Activated CD8-positive, alpha-beta T cell treated with anti-CD3 and anti-CD28 coated beads for 36 hours (primary cell): ENCODE measurements at regions not wholly inside any gene's neighbourhood (a gene's known extent, or its start where the extent isn't known, plus 50 kb on each side); places are given as distances from the start of the nearest gene placed in this dataset.

ENCODE experiments used
- ATAC-seq: fragments of 200-7000 bp; cut with Tn5 transposase; one replicate; pipeline ENCODE4 v1.10.0; 2021; ENCODE audit warnings: mild to moderate bottlenecking, moderate library complexity
- CTCF ChIA-PET: fragments of 350-600 bp; sonication (Branson Sonifier 250); formaldehyde crosslinking; loops from one replicate; lab custom pipeline; 2021; ENCODE audit warnings: antibody characterized with exemption; lab: Charles Lee
- POLR2A ChIA-PET: fragments of 350-600 bp; sonication (Branson Sonifier 250); formaldehyde crosslinking; loops from one replicate; lab custom pipeline; 2021; ENCODE audit warnings: antibody characterized with exemption; lab: Charles Lee
- DNase-seq: peaks from one replicate; pipeline ENCODE4 v3.0.0-alpha.2; 2020
- H3K27ac Mint-ChIP-seq: one replicate; pipeline ENCODE4 v1.8.0; 2021; ENCODE audit warnings: mild to moderate bottlenecking, mixed read lengths
- H3K27me3 Mint-ChIP-seq: one replicate; pipeline ENCODE4 v1.8.0; 2021; ENCODE audit warnings: mixed read lengths
- H3K36me3 Mint-ChIP-seq: one replicate; pipeline ENCODE4 v1.8.0; 2021; ENCODE audit warnings: low read depth, mixed read lengths
- H3K4me1 Mint-ChIP-seq: one replicate; pipeline ENCODE4 v1.8.0; 2021; ENCODE audit warnings: low read depth, mixed read lengths
- H3K4me3 Mint-ChIP-seq: one replicate; pipeline ENCODE4 v1.8.0; 2021; ENCODE audit warnings: mild to moderate bottlenecking, moderate library complexity, mixed read lengths
- H3K9me3 Mint-ChIP-seq: one replicate; pipeline ENCODE4 v1.8.0; 2021; ENCODE audit warnings: mixed read lengths
- intact Hi-C: fragments of 100-400 bp; cut with micrococcal nuclease; formaldehyde crosslinking; loops from one replicate; pipeline ENCODE4 v1.10.0; 2022
- TF ChIP-seq, protein P1 (sequence below): fragments of 200-600 bp; IDR thresholded peaks from one replicate; pipeline ENCODE4 v1.8.0; 2022; ENCODE audit warnings: antibody characterized with exemption, mild to moderate bottlenecking

- DNase-seq (no peak), ATAC-seq (no peak)
- POLR2A ChIA-PET: no interaction called here
- H3K4me1 Mint-ChIP-seq: no peaks in the 10 kb centered on the region
- no peaks in the 10 kb centered on the region for H3K9me3 Mint-ChIP-seq
- intact Hi-C loops: no loop called here
- H3K27me3 Mint-ChIP-seq: no peaks in the 10 kb centered on the region
- H3K4me3 Mint-ChIP-seq: no peak overlapping the region
- CTCF ChIA-PET: no interaction called here
- H3K27ac Mint-ChIP-seq: no peak overlapping the region
- TF ChIP-seq, protein P1, sequence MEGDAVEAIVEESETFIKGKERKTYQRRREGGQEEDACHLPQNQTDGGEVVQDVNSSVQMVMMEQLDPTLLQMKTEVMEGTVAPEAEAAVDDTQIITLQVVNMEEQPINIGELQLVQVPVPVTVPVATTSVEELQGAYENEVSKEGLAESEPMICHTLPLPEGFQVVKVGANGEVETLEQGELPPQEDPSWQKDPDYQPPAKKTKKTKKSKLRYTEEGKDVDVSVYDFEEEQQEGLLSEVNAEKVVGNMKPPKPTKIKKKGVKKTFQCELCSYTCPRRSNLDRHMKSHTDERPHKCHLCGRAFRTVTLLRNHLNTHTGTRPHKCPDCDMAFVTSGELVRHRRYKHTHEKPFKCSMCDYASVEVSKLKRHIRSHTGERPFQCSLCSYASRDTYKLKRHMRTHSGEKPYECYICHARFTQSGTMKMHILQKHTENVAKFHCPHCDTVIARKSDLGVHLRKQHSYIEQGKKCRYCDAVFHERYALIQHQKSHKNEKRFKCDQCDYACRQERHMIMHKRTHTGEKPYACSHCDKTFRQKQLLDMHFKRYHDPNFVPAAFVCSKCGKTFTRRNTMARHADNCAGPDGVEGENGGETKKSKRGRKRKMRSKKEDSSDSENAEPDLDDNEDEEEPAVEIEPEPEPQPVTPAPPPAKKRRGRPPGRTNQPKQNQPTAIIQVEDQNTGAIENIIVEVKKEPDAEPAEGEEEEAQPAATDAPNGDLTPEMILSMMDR: no peak
- H3K36me3 Mint-ChIP-seq: no peaks in the 10 kb centered on the region
Observed at GRCh38 chr13:62296812-62297211, 881.2 kb upstream of the PCDH20 start.

- H3K27ac Mint-ChIP-seq: no peak overlapping the region
- intact Hi-C loops: no loop called here
- no peak for DNase-seq
- H3K4me3 Mint-ChIP-seq: no peak overlapping the region
- TF ChIP-seq, protein P1: no peak
- ATAC-seq: no peak
- CTCF ChIA-PET: no interaction called here
- no peaks in the 10 kb centered on the region for H3K36me3 Mint-ChIP-seq
- no peaks in the 10 kb centered on the region for H3K4me1 Mint-ChIP-seq
- no peaks in the 10 kb centered on the region for H3K27me3 Mint-ChIP-seq
- H3K9me3 Mint-ChIP-seq: peaks cover 7% of the 10 kb centered on the region
- POLR2A ChIA-PET: no interaction called here
Observed at GRCh38 chr13:62294244-62294643, 878.6 kb upstream of the PCDH20 start.

GRCh38 chr13:62292714-62293480 lies 877.2 kb upstream of the PCDH20 start:
- peaks cover 7% of the 10 kb centered on the region for H3K9me3 Mint-ChIP-seq
- no peak for ATAC-seq
- H3K27ac Mint-ChIP-seq: no peak overlapping the region
- CTCF ChIA-PET: interaction anchor here (1.1 kb wide), 1 partner anchor 339 kb away, joined by 3 read pairs; no protein-coding TSS in a partner anchor
- no peaks in the 10 kb centered on the region for H3K4me1 Mint-ChIP-seq
- DNase-seq: no peak
- no peaks in the 10 kb centered on the region for H3K36me3 Mint-ChIP-seq
- TF ChIP-seq, protein P1: no peak
- no peaks in the 10 kb centered on the region for H3K27me3 Mint-ChIP-seq
- intact Hi-C loops: no loop called here
- POLR2A ChIA-PET: no interaction called here
- no peak overlapping the region for H3K4me3 Mint-ChIP-seq

DNA sequence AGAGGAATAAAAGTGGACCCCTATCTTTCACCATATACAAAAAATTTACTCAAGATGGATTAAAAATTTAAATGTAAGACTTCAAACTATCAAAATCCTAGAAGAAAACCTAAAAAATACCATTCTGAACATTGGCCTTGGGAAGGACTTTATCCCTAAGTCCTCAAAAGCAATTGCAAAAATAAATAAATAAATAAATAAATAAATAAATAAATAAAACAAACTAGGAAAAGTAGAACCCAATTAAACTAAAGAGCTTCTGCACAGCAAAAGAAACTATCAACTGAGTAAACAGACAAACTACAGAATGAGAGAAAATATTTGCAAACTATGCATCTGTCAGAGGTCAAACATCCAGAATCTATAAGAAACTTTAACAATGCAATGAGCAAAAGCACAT lies 874.9 kb upstream of the PCDH20 start:
- Mint-ChIP-seq H3K4me1 (no peaks in the 10 kb centered on the region), H3K36me3 (no peaks in the 10 kb centered on the region), H3K9me3 (peaks cover 7% of the 10 kb centered on the region), H3K27me3 (no peaks in the 10 kb centered on the region), H3K27ac (no peak overlapping the region), H3K4me3 (no peak overlapping the region)
- intact Hi-C loops: no loop called here
- ChIA-PET POLR2A (no interaction called here), CTCF (no interaction called here)
- no peak for ATAC-seq
- TF ChIP-seq, protein P1: no peak
- no peak for DNase-seq

DNA sequence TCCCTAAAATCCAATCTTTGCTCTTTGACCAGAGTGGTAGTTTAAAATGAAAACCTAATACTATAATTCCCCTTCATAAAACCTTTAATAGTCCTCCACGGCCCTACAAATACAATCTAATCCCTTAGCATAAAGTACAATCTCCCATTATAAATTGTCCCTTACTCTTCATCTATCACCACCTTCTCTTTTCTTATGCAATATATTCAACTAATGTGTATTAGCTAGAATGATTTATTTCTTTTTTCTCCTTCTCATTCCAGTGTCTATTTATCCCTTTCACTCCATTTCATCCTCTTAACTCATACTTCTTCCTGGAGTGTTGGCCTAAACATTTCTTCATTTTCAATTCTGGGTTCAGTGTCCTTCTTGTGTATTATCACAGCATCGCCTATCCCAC lies 872.1 kb upstream of the PCDH20 start:
- peaks cover 12% of the 10 kb centered on the region for H3K9me3 Mint-ChIP-seq
- DNase-seq (no peak), ATAC-seq (no peak)
- ChIA-PET CTCF (no interaction called here), POLR2A (no interaction called here)
- intact Hi-C loops: no loop called here
- TF ChIP-seq, protein P1: no peak
- no peak overlapping the region for H3K27ac Mint-ChIP-seq
- H3K27me3 Mint-ChIP-seq: no peaks in the 10 kb centered on the region
- no peak overlapping the region for H3K4me3 Mint-ChIP-seq
- H3K36me3 Mint-ChIP-seq: no peaks in the 10 kb centered on the region
- H3K4me1 Mint-ChIP-seq: no peaks in the 10 kb centered on the region
